ENCODE measurements at regions not wholly inside any gene's neighbourhood (a gene's known extent, or its start where the extent isn't known, plus 50 kb on each side); places are given as distances from the start of the nearest gene placed in this dataset.

DNA sequence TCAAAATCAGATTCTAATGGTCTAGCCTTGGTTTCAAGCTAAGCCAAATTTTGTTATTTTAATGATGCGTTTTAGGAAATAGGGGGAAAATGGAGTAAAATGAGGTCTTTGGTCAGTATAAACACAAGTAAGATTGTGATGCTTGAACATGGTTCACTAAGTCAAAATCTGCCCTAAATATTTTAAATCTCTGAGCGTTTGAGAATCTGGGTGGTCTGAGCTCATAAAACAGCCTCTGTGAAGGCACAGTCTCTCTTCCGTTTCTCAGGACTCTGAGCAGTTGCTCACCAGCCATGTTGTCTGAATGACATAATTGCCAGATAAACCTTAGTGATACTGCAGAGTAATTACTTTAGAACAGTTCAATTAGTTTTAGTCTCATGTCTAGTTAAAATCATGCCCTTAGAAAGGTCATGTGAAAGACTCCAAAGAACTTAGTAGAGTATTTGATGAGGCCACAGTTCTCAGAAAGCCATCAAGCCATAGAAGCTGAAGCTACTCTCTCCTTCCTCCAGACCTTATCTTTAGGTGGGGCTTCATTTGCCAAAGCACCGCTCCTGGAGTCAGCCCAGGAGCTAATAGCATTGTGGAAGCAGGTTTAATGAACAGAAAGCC is 257.1 kb upstream of the MAP3K1 start:
- no peak for TF ChIP-seq CTCF (IDR thresholded peaks at IDR 0.05)
- TF ChIP-seq POLR2A (IDR thresholded peaks at IDR 0.05): no peak

All from stomach (tissue), 4 donors.